ENCODE measurements at regions not wholly inside any gene's neighbourhood (a gene's known extent, or its start where the extent isn't known, plus 50 kb on each side); places are given as distances from the start of the nearest gene placed in this dataset.

- H3K27ac ChIP-seq: no peak overlapping the region
- TF ChIP-seq, protein P1, sequence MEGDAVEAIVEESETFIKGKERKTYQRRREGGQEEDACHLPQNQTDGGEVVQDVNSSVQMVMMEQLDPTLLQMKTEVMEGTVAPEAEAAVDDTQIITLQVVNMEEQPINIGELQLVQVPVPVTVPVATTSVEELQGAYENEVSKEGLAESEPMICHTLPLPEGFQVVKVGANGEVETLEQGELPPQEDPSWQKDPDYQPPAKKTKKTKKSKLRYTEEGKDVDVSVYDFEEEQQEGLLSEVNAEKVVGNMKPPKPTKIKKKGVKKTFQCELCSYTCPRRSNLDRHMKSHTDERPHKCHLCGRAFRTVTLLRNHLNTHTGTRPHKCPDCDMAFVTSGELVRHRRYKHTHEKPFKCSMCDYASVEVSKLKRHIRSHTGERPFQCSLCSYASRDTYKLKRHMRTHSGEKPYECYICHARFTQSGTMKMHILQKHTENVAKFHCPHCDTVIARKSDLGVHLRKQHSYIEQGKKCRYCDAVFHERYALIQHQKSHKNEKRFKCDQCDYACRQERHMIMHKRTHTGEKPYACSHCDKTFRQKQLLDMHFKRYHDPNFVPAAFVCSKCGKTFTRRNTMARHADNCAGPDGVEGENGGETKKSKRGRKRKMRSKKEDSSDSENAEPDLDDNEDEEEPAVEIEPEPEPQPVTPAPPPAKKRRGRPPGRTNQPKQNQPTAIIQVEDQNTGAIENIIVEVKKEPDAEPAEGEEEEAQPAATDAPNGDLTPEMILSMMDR (conservative IDR thresholded peaks at IDR 0.05): no peak
- no peak for TF ChIP-seq ZFX (IDR thresholded peaks at IDR 0.05)
Measured at GRCh38 chr22:19580291-19580890, 56.2 kb upstream of the CLDN5 start.

- TF ChIP-seq, protein P1 (conservative IDR thresholded peaks at IDR 0.05): no peak
- no peak for TF ChIP-seq ZFX (IDR thresholded peaks at IDR 0.05)
- no peak overlapping the region for H3K27ac ChIP-seq
Measured at GRCh38 chr22:19582033-19582693, 58.0 kb upstream of the CLDN5 start.

GRCh38 chr22:19586922-19587684, 62.9 kb upstream of the CLDN5 start:
- no peak for TF ChIP-seq ZFX (IDR thresholded peaks at IDR 0.05)
- TF ChIP-seq, protein P1 (conservative IDR thresholded peaks at IDR 0.05): no peak
- H3K27ac ChIP-seq: no peak overlapping the region

GRCh38 chr22:19590696-19591095, 66.5 kb upstream of the CLDN5 start:
- no peak for TF ChIP-seq ZFX (IDR thresholded peaks at IDR 0.05)
- TF ChIP-seq, protein P1 (conservative IDR thresholded peaks at IDR 0.05): no peak
- H3K27ac ChIP-seq: no peak overlapping the region

DNA sequence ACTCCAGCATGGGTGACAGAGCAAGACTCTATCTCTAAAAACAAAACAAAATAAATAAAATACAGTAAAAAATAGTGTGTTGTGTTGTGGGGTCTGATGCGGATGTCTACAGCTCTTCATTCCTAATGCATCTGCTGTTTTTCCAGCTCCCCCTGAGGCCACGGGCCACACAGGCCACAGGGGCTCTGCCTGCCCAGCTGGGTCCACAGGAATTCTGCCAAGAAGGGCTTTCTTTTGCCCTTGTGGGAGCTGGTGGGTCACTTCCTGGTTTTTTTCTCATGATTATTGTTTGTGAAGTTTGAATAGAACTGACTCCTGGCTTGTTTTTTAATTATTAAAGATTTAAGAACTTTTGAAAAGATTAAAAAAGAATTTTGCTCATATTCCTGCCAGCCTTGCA, 67.4 kb upstream of the CLDN5 start:
- TF ChIP-seq, protein P1 (conservative IDR thresholded peaks at IDR 0.05): no peak
- TF ChIP-seq ZFX (IDR thresholded peaks at IDR 0.05): no peak

DNA sequence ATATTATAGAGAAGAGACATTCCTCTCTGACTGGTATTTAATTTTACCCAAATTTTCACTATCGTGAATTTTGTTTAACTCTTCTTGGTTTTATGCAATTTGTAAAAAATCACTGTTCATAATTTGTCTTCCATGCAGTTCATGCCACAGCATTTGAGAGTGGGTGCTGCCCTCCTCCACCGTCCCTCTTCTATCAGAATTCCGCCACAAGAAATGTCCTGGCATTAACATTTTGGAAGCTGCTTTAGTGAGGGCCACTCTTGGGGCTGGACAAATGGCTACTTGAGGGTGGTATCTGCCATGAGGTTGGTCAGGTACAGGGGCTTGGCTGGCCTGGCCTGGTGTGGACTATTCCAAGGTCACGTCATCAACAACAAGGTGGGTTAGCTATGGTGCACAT, 68.3 kb upstream of the CLDN5 start:
- TF ChIP-seq, protein P1 (conservative IDR thresholded peaks at IDR 0.05): no peak
- no peak for TF ChIP-seq ZFX (IDR thresholded peaks at IDR 0.05)
- no peak overlapping the region for H3K27ac ChIP-seq

More for the DNA sequence above, 67.4 kb upstream of the CLDN5 start:
- H3K27ac ChIP-seq: no peak overlapping the region

DNA sequence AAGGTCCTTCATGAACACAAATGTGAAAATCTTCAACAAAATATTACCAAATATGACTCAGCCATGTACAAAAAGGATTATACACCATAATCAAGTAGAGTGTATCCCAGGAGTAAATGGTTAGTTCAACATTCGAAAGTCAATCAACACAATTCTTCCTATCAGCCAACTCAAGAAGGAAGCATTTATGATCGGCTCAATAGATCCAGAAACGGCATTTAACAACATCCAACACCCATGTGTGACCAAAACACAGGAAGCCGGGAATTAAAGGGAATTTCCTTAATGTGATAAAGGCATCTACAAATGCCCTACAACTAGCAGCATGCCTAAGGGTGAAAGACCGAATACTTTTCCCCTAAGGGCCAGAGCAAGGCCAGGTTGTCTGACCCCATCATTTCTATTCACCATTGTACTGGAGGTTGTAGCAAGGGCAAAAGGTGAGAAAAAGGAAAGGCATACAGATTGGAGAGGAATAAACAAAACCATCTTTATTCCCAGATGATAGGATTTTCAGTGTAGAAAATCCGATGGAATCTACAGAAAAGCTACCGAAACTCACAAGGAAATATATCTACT, 69.9 kb upstream of the CLDN5 start:
- no peak overlapping the region for H3K27ac ChIP-seq
- no peak for TF ChIP-seq ZFX (IDR thresholded peaks at IDR 0.05)
- TF ChIP-seq, protein P1 (conservative IDR thresholded peaks at IDR 0.05): no peak

All from C4-2B (cell line).